CD4-positive, alpha-beta T cell (primary cell): ENCODE measurements at regions not wholly inside any gene's neighbourhood (a gene's known extent, or its start where the extent isn't known, plus 50 kb on each side); places are given as distances from the start of the nearest gene placed in this dataset.

Experiments used
- ATAC-seq: fragments of 200-7000 bp; cut with Tn5 transposase; one replicate; pipeline ENCODE4 v1.10.0; 2022; ENCODE audit warnings: mild to moderate bottlenecking; ENCODE audit not compliant: poor library complexity
- CTCF ChIA-PET: fragments of 350-600 bp; sonication (Branson Sonifier 250); formaldehyde crosslinking; loops from one replicate; lab custom pipeline; 2021; ENCODE audit warnings: antibody characterized with exemption, inconsistent platforms; lab: Charles Lee
- POLR2A ChIA-PET: fragments of 350-600 bp; sonication (Branson Sonifier 250); formaldehyde crosslinking; loops from one replicate; lab custom pipeline; 2021; ENCODE audit warnings: antibody characterized with exemption, inconsistent platforms; lab: Charles Lee
- DNase-seq, 14 experiments: peaks; one replicate each; pipeline ENCODE4 v3.0.0-alpha.2; 2013 to 2020; ENCODE audit warnings: mixed read lengths in 2 of 14
- H3K27ac ChIP-seq, 2 donors: one replicate each; pipeline versions ENCODE4 v1.5.1 to v1.7.0; 2013; ENCODE audit warnings: low read length in 2 of 2, low read depth in 1 of 2, mild to moderate bottlenecking in 1 of 2
- H3K27me3 ChIP-seq, 2 experiments: 1 replicate in 1 of 2; 2 replicates in 1 of 2; pipeline versions ENCODE4 v1.6.1 to v1.7.0; 2013; ENCODE audit warnings: low read length in 2 of 2, control low read depth in 1 of 2, mild to moderate bottlenecking in 1 of 2, moderate library complexity in 1 of 2; ENCODE audit not compliant: insufficient read depth in 2 of 2, control insufficient read depth in 1 of 2
- H3K36me3 ChIP-seq: one replicate; pipeline ENCODE4 v1.6.1; 2013; ENCODE audit warnings: low read length, control low read depth; ENCODE audit not compliant: insufficient read depth
- H3K4me1 ChIP-seq: one replicate; pipeline ENCODE4 v1.6.1; 2013; ENCODE audit warnings: low read length, control low read depth; ENCODE audit not compliant: insufficient read depth
- H3K4me3 ChIP-seq: one replicate; pipeline ENCODE4 v1.5.1; 2013; ENCODE audit warnings: mild to moderate bottlenecking, low read length, moderate library complexity
- H3K9me3 ChIP-seq, 2 experiments: 1 replicate in 1 of 2; 2 replicates in 1 of 2; pipeline versions ENCODE4 v1.6.1 to v1.7.0; 2013; ENCODE audit warnings: low read length in 2 of 2, mild to moderate bottlenecking in 2 of 2, control low read depth in 1 of 2, moderate library complexity in 1 of 2; ENCODE audit not compliant: control insufficient read depth in 1 of 2, insufficient read depth in 1 of 2
- H3K27ac Mint-ChIP-seq: one replicate; pipeline ENCODE4 v1.8.0; 2020; ENCODE audit warnings: mixed read lengths
- H3K27me3 Mint-ChIP-seq: one replicate; pipeline ENCODE4 v1.8.0; 2021; ENCODE audit warnings: mixed read lengths
- H3K36me3 Mint-ChIP-seq: one replicate; pipeline ENCODE4 v1.8.0; 2021; ENCODE audit warnings: low read depth, mixed read lengths
- H3K4me1 Mint-ChIP-seq: one replicate; pipeline ENCODE4 v1.8.0; 2021; ENCODE audit warnings: low read depth, mixed read lengths
- H3K4me3 Mint-ChIP-seq: one replicate; pipeline ENCODE4 v1.8.0; 2020; ENCODE audit warnings: mild to moderate bottlenecking, mixed read lengths
- H3K9me3 Mint-ChIP-seq: one replicate; pipeline ENCODE4 v1.8.0; 2020; ENCODE audit warnings: mixed read lengths
- CTCF ChIP-seq: fragments of 200-600 bp; IDR thresholded peaks from one replicate; pipeline ENCODE4 v1.8.0; 2022; ENCODE audit warnings: antibody characterized with exemption, mild to moderate bottlenecking
- intact Hi-C, 2 experiments: fragments of 100-400 bp; cut with DNase I in 1 of 2; cut with micrococcal nuclease in 1 of 2; formaldehyde crosslinking; loops; one replicate each; pipeline versions ENCODE4 v1.15.1 to v1.9.0; 2023 to 2025; cut with DNase I, micrococcal nuclease

- no peak for TF ChIP-seq CTCF
- Mint-ChIP-seq H3K27ac (no peak overlapping the region), H3K36me3 (no peaks in the 10 kb centered on the region), H3K9me3 (peaks cover 3% of the 10 kb centered on the region), H3K27me3 (peaks cover 85% of the 10 kb centered on the region), H3K4me3 (no peak overlapping the region), H3K4me1 (no peaks in the 10 kb centered on the region)
- peaks cover 22 to 33% of the 10 kb centered on the region in 2 experiments for H3K27me3 ChIP-seq
- no peaks in the 10 kb centered on the region for H3K9me3 ChIP-seq
- no peak overlapping the region for H3K27ac ChIP-seq
- intact Hi-C loops: no loop called here
- DNase-seq: no peak
- H3K4me3 ChIP-seq: no peak overlapping the region
- CTCF ChIA-PET: no interaction called here
- POLR2A ChIA-PET: no interaction called here
- no peak for ATAC-seq
- H3K4me1 ChIP-seq: no peaks in the 10 kb centered on the region
- no peaks in the 10 kb centered on the region for H3K36me3 ChIP-seq
Measured at GRCh38 chr10:111221682-111222480, 145.1 kb downstream of the ADRA2A start.

- Mint-ChIP-seq H3K4me3 (no peak overlapping the region), H3K27ac (no peak overlapping the region), H3K27me3 (peaks cover 87% of the 10 kb centered on the region), H3K4me1 (no peaks in the 10 kb centered on the region), H3K36me3 (no peaks in the 10 kb centered on the region), H3K9me3 (peaks cover 3% of the 10 kb centered on the region)
- DNase-seq (no peak), ATAC-seq (no peak)
- ChIA-PET POLR2A (no interaction called here), CTCF (no interaction called here)
- Histone ChIP-seq H3K36me3 (no peaks in the 10 kb centered on the region), H3K27ac (no peak overlapping the region), H3K4me1 (no peaks in the 10 kb centered on the region), H3K9me3 (no peaks in the 10 kb centered on the region), H3K4me3 (no peak overlapping the region), H3K27me3 (peaks cover 24 to 33% of the 10 kb centered on the region in 2 experiments)
- intact Hi-C loops: no loop called here
- TF ChIP-seq CTCF: no peak
Measured at GRCh38 chr10:111222961-111223360, 146.1 kb downstream of the ADRA2A start.

DNA sequence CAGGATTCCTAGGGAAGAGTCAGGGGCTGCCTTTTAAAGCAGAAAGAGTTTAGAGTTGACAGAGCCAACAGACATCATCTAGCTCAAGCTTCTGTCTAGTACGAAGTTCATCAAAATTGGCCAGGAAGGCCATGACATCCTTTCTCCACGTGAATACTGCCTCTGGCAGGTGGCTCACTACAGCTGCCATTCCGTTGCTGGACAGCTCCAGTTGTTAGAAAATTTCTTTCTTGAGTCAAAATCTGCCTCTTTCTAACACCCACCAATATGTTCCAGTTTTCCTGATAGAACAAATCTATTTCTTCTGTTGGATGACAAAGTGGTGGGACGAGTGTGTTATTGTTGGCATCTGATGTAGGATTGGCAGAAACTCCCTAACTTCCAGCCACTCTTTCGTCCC is 154.9 kb downstream of the ADRA2A start:
- H3K4me1 ChIP-seq: no peaks in the 10 kb centered on the region
- no peaks in the 10 kb centered on the region for H3K9me3 Mint-ChIP-seq
- TF ChIP-seq CTCF: no peak
- no peak overlapping the region for H3K27ac ChIP-seq
- H3K27ac Mint-ChIP-seq: no peak overlapping the region
- peaks cover 0 to 3% of the 10 kb centered on the region in 2 experiments for H3K27me3 ChIP-seq
- no peaks in the 10 kb centered on the region for H3K36me3 ChIP-seq
- H3K4me3 ChIP-seq: no peak overlapping the region
- ChIA-PET POLR2A (no interaction called here), CTCF (interaction anchor here (0.8 to 1.5 kb wide), 2 partner anchors 12 to 13 kb away, joined by 3 to 4 read pairs; no protein-coding TSS in a partner anchor)
- peaks cover 52% of the 10 kb centered on the region for H3K27me3 Mint-ChIP-seq
- no peak for ATAC-seq
- H3K4me1 Mint-ChIP-seq: no peaks in the 10 kb centered on the region
- H3K4me3 Mint-ChIP-seq: no peak overlapping the region
- no peaks in the 10 kb centered on the region for H3K36me3 Mint-ChIP-seq
- no peak for DNase-seq
- intact Hi-C loops: no loop called here
- no peaks in the 10 kb centered on the region for H3K9me3 ChIP-seq
